ENCODE measurements at regions not wholly inside any gene's neighbourhood (a gene's known extent, or its start where the extent isn't known, plus 50 kb on each side); places are given as distances from the start of the nearest gene placed in this dataset.

- Mint-ChIP-seq H3K9me3 (peaks cover 0 to 6% (median 0%) of the 10 kb centered on the region in 5 donors), H3K27me3 (peaks cover 0 to 6% of the 10 kb centered on the region in 2 donors), H3K36me3 (no peaks in the 10 kb centered on the region), H3K4me3 (no peak overlapping the region), H3K4me1 (no peaks in the 10 kb centered on the region), H3K27ac (no peak overlapping the region)
- H3K27ac ChIP-seq (ENCODE audit: low read depth, low read length) = no peak overlapping the region
- H3K4me1 ChIP-seq (ENCODE audit: insufficient read depth, low read length) = no peaks in the 10 kb centered on the region
- no peaks in the 10 kb centered on the region for H3K9me3 ChIP-seq (ENCODE audit: low read length)
- CTCF ChIA-PET = no interaction called here
- H3K27me3 ChIP-seq (ENCODE audit: insufficient read depth, low read length, poor library complexity, severe bottlenecking) = no peaks in the 10 kb centered on the region
- H3K4me3 ChIP-seq (ENCODE audit: low read length) = no peak overlapping the region
- H3K36me3 ChIP-seq (ENCODE audit: insufficient read depth, low read length) = no peaks in the 10 kb centered on the region
- no peak for DNase-seq
- POLR2A ChIA-PET = no interaction called here
These were observed 256.5 kb downstream of the IPO8 start for GRCh38 chr12:30439201-30439600.

DNA sequence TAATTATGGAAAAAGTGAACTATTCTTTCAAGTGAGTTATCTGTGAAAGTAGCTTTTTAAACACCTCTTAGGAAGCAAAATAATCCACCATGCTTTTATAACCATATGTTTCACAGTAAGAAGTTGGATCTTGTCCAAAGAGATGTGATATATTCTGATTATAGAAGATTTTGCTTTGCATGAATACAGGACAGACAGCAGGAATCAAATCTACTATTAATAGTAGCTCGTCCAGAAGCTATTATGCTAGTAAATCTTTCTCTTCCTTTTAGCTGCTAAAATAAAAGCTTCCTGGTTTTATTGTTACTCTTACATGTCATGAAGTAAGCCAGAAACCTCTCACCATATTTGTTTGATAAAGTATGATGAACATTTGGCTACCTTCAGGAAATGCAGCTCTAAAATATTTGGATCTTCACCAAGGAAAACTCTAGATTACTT, 257.0 kb downstream of the IPO8 start:
- Mint-ChIP-seq H3K27me3 (peaks cover 0 to 6% of the 10 kb centered on the region in 2 donors), H3K9me3 (peaks cover 0 to 7% (median 0%) of the 10 kb centered on the region in 5 donors), H3K4me3 (no peak overlapping the region), H3K36me3 (no peaks in the 10 kb centered on the region), H3K4me1 (no peaks in the 10 kb centered on the region), H3K27ac (no peak overlapping the region)
- Histone ChIP-seq H3K36me3 (ENCODE audit: insufficient read depth, low read length) (no peaks in the 10 kb centered on the region), H3K27ac (ENCODE audit: low read depth, low read length) (no peak overlapping the region), H3K27me3 (ENCODE audit: insufficient read depth, low read length, poor library complexity, severe bottlenecking) (no peaks in the 10 kb centered on the region), H3K4me3 (ENCODE audit: low read length) (no peak overlapping the region), H3K4me1 (ENCODE audit: insufficient read depth, low read length) (no peaks in the 10 kb centered on the region), H3K9me3 (ENCODE audit: low read length) (no peaks in the 10 kb centered on the region)
- CTCF ChIA-PET = no interaction called here
- POLR2A ChIA-PET = no interaction called here
- DNase-seq = no peak

DNA sequence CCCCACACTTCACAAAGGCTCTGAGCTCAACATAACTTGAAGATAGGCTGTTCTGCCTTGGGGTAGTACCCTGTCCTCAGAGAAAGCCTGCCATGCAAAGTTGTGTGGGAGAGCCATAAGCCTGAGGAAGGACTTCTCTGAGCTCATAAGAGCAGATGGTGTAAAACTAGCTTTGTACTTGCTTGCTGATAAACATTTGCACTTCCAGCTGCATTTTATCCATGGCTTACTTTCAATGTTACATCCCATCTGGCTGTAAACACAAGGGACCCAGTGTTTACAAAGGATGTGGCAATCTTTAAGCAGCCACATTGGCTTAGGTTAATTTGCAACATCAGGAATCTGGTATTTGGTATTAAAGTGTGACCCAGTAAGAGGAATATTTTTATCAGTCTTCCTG, 258.1 kb downstream of the IPO8 start:
- Histone ChIP-seq H3K9me3 (ENCODE audit: low read length) (no peaks in the 10 kb centered on the region), H3K36me3 (ENCODE audit: insufficient read depth, low read length) (no peaks in the 10 kb centered on the region), H3K4me3 (ENCODE audit: low read length) (no peak overlapping the region), H3K4me1 (ENCODE audit: insufficient read depth, low read length) (no peaks in the 10 kb centered on the region), H3K27me3 (ENCODE audit: insufficient read depth, low read length, poor library complexity, severe bottlenecking) (no peaks in the 10 kb centered on the region), H3K27ac (ENCODE audit: low read depth, low read length) (no peak overlapping the region)
- H3K27ac Mint-ChIP-seq = no peak overlapping the region
- no peaks in the 10 kb centered on the region for H3K36me3 Mint-ChIP-seq
- H3K4me3 Mint-ChIP-seq = no peak overlapping the region
- ChIA-PET POLR2A (no interaction called here), CTCF (no interaction called here)
- peaks cover 0 to 6% of the 10 kb centered on the region in 2 donors for H3K27me3 Mint-ChIP-seq
- peaks cover 0 to 7% (median 0%) of the 10 kb centered on the region in 5 donors for H3K9me3 Mint-ChIP-seq
- no peak for DNase-seq
- H3K4me1 Mint-ChIP-seq = no peaks in the 10 kb centered on the region

DNA sequence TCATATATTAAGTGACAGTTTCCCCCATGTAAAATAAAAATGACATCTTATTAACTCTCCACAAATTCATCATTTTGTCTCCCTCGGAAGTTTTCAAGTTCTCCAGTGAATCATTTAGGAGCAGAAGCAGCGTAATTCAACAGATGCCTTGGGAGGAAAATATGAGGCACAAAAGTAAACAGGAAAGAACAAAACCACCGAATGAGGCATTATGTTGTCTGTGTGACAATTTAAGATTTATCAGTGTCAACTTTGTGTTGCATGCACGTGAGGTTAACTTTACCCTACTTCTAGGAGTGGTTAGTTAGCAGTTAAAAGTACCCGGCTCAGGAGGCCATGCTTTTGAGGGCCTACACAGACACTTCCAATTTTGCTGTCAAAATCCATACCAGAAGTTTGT, 258.6 kb downstream of the IPO8 start:
- no peak for DNase-seq
- Histone ChIP-seq H3K4me1 (ENCODE audit: insufficient read depth, low read length) (no peaks in the 10 kb centered on the region), H3K36me3 (ENCODE audit: insufficient read depth, low read length) (no peaks in the 10 kb centered on the region), H3K4me3 (ENCODE audit: low read length) (no peak overlapping the region), H3K27ac (ENCODE audit: low read depth, low read length) (no peak overlapping the region), H3K27me3 (ENCODE audit: insufficient read depth, low read length, poor library complexity, severe bottlenecking) (no peaks in the 10 kb centered on the region), H3K9me3 (ENCODE audit: low read length) (no peaks in the 10 kb centered on the region)
- POLR2A ChIA-PET = no interaction called here
- H3K27me3 Mint-ChIP-seq = peaks cover 0 to 6% of the 10 kb centered on the region in 2 donors
- CTCF ChIA-PET = no interaction called here
- H3K9me3 Mint-ChIP-seq = peaks cover 0 to 7% (median 0%) of the 10 kb centered on the region in 5 donors
- no peaks in the 10 kb centered on the region for H3K36me3 Mint-ChIP-seq
- no peak overlapping the region for H3K4me3 Mint-ChIP-seq
- H3K4me1 Mint-ChIP-seq = no peaks in the 10 kb centered on the region
- H3K27ac Mint-ChIP-seq = no peak overlapping the region

DNA sequence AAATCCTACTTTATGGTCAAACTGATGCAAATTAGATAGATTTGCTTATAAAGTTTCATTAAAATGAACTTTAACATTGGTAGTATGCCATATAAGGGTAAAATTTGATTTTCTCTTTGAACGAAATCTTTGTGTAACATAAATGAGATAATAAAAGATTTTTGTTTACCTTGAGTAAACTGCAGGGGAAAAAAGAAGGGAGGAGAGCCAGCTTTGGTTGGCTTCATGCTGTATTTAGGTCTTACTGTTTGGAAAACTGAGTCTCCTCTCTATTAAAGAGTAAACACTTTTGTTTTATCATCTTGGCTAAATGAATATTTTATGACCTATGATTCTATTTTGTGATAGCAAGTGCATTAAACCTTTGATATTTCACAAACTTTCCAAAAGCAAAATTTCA, 267.6 kb downstream of the IPO8 start:
- H3K4me1 ChIP-seq (ENCODE audit: insufficient read depth, low read length) = no peaks in the 10 kb centered on the region
- Mint-ChIP-seq H3K4me3 (no peak overlapping the region), H3K27ac (no peak overlapping the region), H3K36me3 (no peaks in the 10 kb centered on the region), H3K27me3 (no peaks in the 10 kb centered on the region), H3K9me3 (peaks cover 0 to 2% (median 0%) of the 10 kb centered on the region in 5 donors), H3K4me1 (no peaks in the 10 kb centered on the region)
- no peaks in the 10 kb centered on the region for H3K9me3 ChIP-seq (ENCODE audit: low read length)
- no peaks in the 10 kb centered on the region for H3K27me3 ChIP-seq (ENCODE audit: insufficient read depth, low read length, poor library complexity, severe bottlenecking)
- H3K27ac ChIP-seq (ENCODE audit: low read depth, low read length) = no peak overlapping the region
- POLR2A ChIA-PET = no interaction called here
- H3K4me3 ChIP-seq (ENCODE audit: low read length) = no peak overlapping the region
- no peak for DNase-seq
- CTCF ChIA-PET = no interaction called here
- no peaks in the 10 kb centered on the region for H3K36me3 ChIP-seq (ENCODE audit: insufficient read depth, low read length)

- no peaks in the 10 kb centered on the region for H3K36me3 Mint-ChIP-seq
- CTCF ChIA-PET = no interaction called here
- Histone ChIP-seq H3K4me3 (ENCODE audit: low read length) (no peak overlapping the region), H3K27me3 (ENCODE audit: insufficient read depth, low read length, poor library complexity, severe bottlenecking) (no peaks in the 10 kb centered on the region), H3K4me1 (ENCODE audit: insufficient read depth, low read length) (no peaks in the 10 kb centered on the region), H3K36me3 (ENCODE audit: insufficient read depth, low read length) (no peaks in the 10 kb centered on the region), H3K9me3 (ENCODE audit: low read length) (no peaks in the 10 kb centered on the region), H3K27ac (ENCODE audit: low read depth, low read length) (no peak overlapping the region)
- no peak overlapping the region for H3K27ac Mint-ChIP-seq
- DNase-seq = no peak
- POLR2A ChIA-PET = no interaction called here
- no peaks in the 10 kb centered on the region for H3K4me1 Mint-ChIP-seq
- peaks cover 0 to 2% (median 0%) of the 10 kb centered on the region in 5 donors for H3K9me3 Mint-ChIP-seq
- no peaks in the 10 kb centered on the region for H3K27me3 Mint-ChIP-seq
- H3K4me3 Mint-ChIP-seq = no peak overlapping the region
These were observed 268.1 kb downstream of the IPO8 start for GRCh38 chr12:30427555-30427954.

- CTCF ChIA-PET = no interaction called here
- no peaks in the 10 kb centered on the region for H3K36me3 ChIP-seq (ENCODE audit: insufficient read depth, low read length)
- Mint-ChIP-seq H3K9me3 (peaks cover 0 to 8% (median 0%) of the 10 kb centered on the region in 5 donors), H3K27me3 (no peaks in the 10 kb centered on the region), H3K4me1 (no peaks in the 10 kb centered on the region), H3K4me3 (no peak overlapping the region), H3K36me3 (no peaks in the 10 kb centered on the region), H3K27ac (no peak overlapping the region)
- H3K4me3 ChIP-seq (ENCODE audit: low read length) = no peak overlapping the region
- H3K4me1 ChIP-seq (ENCODE audit: insufficient read depth, low read length) = no peaks in the 10 kb centered on the region
- H3K27ac ChIP-seq (ENCODE audit: low read depth, low read length) = no peak overlapping the region
- H3K9me3 ChIP-seq (ENCODE audit: low read length) = no peaks in the 10 kb centered on the region
- no peaks in the 10 kb centered on the region for H3K27me3 ChIP-seq (ENCODE audit: insufficient read depth, low read length, poor library complexity, severe bottlenecking)
- DNase-seq = no peak
- POLR2A ChIA-PET = no interaction called here
These were observed 270.2 kb downstream of the IPO8 start for GRCh38 chr12:30425445-30425844.

DNA sequence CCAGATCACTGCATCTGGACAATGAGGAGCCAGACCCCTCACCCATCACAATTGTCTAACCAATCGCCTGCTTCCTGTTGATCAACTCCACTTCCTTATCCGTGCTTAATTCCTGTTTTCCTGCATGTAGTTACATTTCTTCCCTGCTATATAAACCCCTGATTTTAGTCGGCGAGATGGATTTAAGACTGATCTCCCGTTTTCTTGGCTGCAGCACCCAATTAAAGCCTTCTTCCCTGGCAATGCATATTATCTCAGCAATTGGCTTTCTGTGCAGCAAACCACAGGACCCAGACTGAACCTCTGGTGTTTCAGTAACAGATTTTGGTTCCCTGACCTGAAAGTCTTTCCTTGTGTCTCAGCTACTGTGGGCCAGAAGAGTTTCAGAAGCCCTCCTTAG, 272.3 kb downstream of the IPO8 start:
- Mint-ChIP-seq H3K36me3 (no peaks in the 10 kb centered on the region), H3K27ac (no peak overlapping the region), H3K27me3 (no peaks in the 10 kb centered on the region), H3K4me1 (no peaks in the 10 kb centered on the region), H3K9me3 (peaks cover 0 to 8% (median 2%) of the 10 kb centered on the region in 5 donors), H3K4me3 (no peak overlapping the region)
- CTCF ChIA-PET = no interaction called here
- no peak overlapping the region for H3K27ac ChIP-seq (ENCODE audit: low read depth, low read length)
- no peaks in the 10 kb centered on the region for H3K4me1 ChIP-seq (ENCODE audit: insufficient read depth, low read length)
- H3K27me3 ChIP-seq (ENCODE audit: insufficient read depth, low read length, poor library complexity, severe bottlenecking) = no peaks in the 10 kb centered on the region
- H3K9me3 ChIP-seq (ENCODE audit: low read length) = no peaks in the 10 kb centered on the region
- no peak for DNase-seq
- no peak overlapping the region for H3K4me3 ChIP-seq (ENCODE audit: low read length)
- H3K36me3 ChIP-seq (ENCODE audit: insufficient read depth, low read length) = no peaks in the 10 kb centered on the region
- POLR2A ChIA-PET = no interaction called here

GRCh38 chr12:30422844-30423243, 272.8 kb downstream of the IPO8 start:
- no peak overlapping the region for H3K27ac Mint-ChIP-seq

More at GRCh38 chr12:30422844-30423243, 272.8 kb downstream of the IPO8 start:
- Mint-ChIP-seq H3K36me3 (no peaks in the 10 kb centered on the region), H3K27me3 (no peaks in the 10 kb centered on the region), H3K9me3 (peaks cover 0 to 8% (median 2%) of the 10 kb centered on the region in 5 donors), H3K4me3 (no peak overlapping the region), H3K4me1 (no peaks in the 10 kb centered on the region)
- no peaks in the 10 kb centered on the region for H3K4me1 ChIP-seq (ENCODE audit: insufficient read depth, low read length)
- H3K9me3 ChIP-seq (ENCODE audit: low read length) = no peaks in the 10 kb centered on the region
- no peak for DNase-seq
- ChIA-PET POLR2A (no interaction called here), CTCF (no interaction called here)
- H3K36me3 ChIP-seq (ENCODE audit: insufficient read depth, low read length) = no peaks in the 10 kb centered on the region
- no peak overlapping the region for H3K27ac ChIP-seq (ENCODE audit: low read depth, low read length)
- H3K27me3 ChIP-seq (ENCODE audit: insufficient read depth, low read length, poor library complexity, severe bottlenecking) = no peaks in the 10 kb centered on the region
- no peak overlapping the region for H3K4me3 ChIP-seq (ENCODE audit: low read length)
